ENCODE measurements at regions not wholly inside any gene's neighbourhood (a gene's known extent, or its start where the extent isn't known, plus 50 kb on each side); places are given as distances from the start of the nearest gene placed in this dataset.

GRCh38 chr3:162236949-162237348 is 740.3 kb downstream of the OTOL1 start:
- TF ChIP-seq RFX5 (IDR thresholded peaks at IDR 0.05; ENCODE audit: low read depth, low read length) = no peak
- TF ChIP-seq SMARCA5 (IDR thresholded peaks at IDR 0.05) = no peak
- no peak for TF ChIP-seq NFYA (IDR thresholded peaks at IDR 0.05; ENCODE audit: borderline replicate concordance, low read depth, low read length)
- TF ChIP-seq PRDM15 (CRISPR knock-in tag; IDR thresholded peaks at IDR 0.05) = no peak
- no peak for TF ChIP-seq NR2F1 (conservative IDR thresholded peaks at IDR 0.05)
- no peak for TF ChIP-seq HDGF (IDR thresholded peaks at IDR 0.05)
- TF ChIP-seq SUPT20H (IDR thresholded peaks at IDR 0.05; ENCODE audit: borderline replicate concordance, control insufficient read depth, low read depth, low read length) = no peak
- no peak for TF ChIP-seq ZNF384 (IDR thresholded peaks at IDR 0.05; ENCODE audit: borderline replicate concordance, low read depth, low read length)
- no peak for TF ChIP-seq USF2 (IDR thresholded peaks at IDR 0.05; ENCODE audit: borderline replicate concordance, low read depth, low read length)
- no peak for TF ChIP-seq SMAD1 (IDR thresholded peaks at IDR 0.05; ENCODE audit: low read depth, partially characterized antibody)
- TF ChIP-seq CEBPB (IDR thresholded peaks at IDR 0.05; ENCODE audit: borderline replicate concordance in 1 of 2, low read depth in 2 of 2, low read length in 2 of 2) = no peak
- no peak for TF ChIP-seq RUNX3 (IDR thresholded peaks at IDR 0.05; ENCODE audit: low read length)
- H3K27ac ChIP-seq (ENCODE audit: control insufficient read depth, insufficient read depth) = no peak overlapping the region
- H3K4me2 ChIP-seq (ENCODE audit: control insufficient read depth, insufficient read depth) = no peak overlapping the region
- ATAC-seq = no peak
- no peak overlapping the region for H2AFZ ChIP-seq (ENCODE audit: control insufficient read depth, low read depth, low read length)
- in situ Hi-C loops (cut with MboI) = no loop called here
- ChIA-PET RAD21 (ENCODE audit: unreplicated experiment) (no interaction called here), SMC1A (ENCODE audit: uncharacterized antibody, unreplicated experiment) (no interaction called here), CTCF (no interaction called here), POLR2A (no interaction called here)
- no peaks in the 10 kb centered on the region for H3K79me2 ChIP-seq (ENCODE audit: control insufficient read depth, insufficient read depth, low read length)
- no peak overlapping the region for H3K4me3 ChIP-seq
- no peaks in the 10 kb centered on the region for H4K20me1 ChIP-seq (ENCODE audit: control insufficient read depth, insufficient read depth)
- H3K36me3 ChIP-seq (ENCODE audit: control insufficient read depth in 2 of 2, insufficient read depth in 2 of 2, low read length in 1 of 2) = no peaks in the 10 kb centered on the region
- no peaks in the 10 kb centered on the region for H3K27me3 ChIP-seq (replicated peaks in 1 of 2; ENCODE audit: control insufficient read depth in 2 of 2, insufficient read depth in 2 of 2, low read length in 1 of 2)
- BruUV-seq (replicated peaks) = no TSS peak
- WGBS (ENCODE audit: insufficient coverage, insufficient replicate concordance, low lambda C conversion rate, missing lambda C conversion rate) = 10% methylated on average over 5 of the region's 5 CpGs
- no peaks in the 10 kb centered on the region for H3K9me3 ChIP-seq (replicated peaks; ENCODE audit: control insufficient read depth, insufficient read depth, low read length)
- no peaks in the 10 kb centered on the region for H3K4me1 ChIP-seq (ENCODE audit: control insufficient read depth, insufficient read depth, low read length)
- DNase-seq (ENCODE audit: low read depth, low spot score) = no peak
- no peak for FAIRE-seq
- H3K9ac ChIP-seq (ENCODE audit: control insufficient read depth, insufficient read depth, low read length) = no peak overlapping the region
- intact Hi-C loops (cut with micrococcal nuclease; ENCODE audit: unreplicated experiment) = no loop called here
